Ectodermal cell (in vitro differentiated cells): ENCODE measurements at regions not wholly inside any gene's neighbourhood (a gene's known extent, or its start where the extent isn't known, plus 50 kb on each side); places are given as distances from the start of the nearest gene placed in this dataset.

Source experiments
- H3K27ac ChIP-seq: 2 replicates; pipeline ENCODE4 v1.7.0; 2013; ENCODE audit warnings: mild to moderate bottlenecking, low read depth, low read length; ENCODE audit not compliant: insufficient read depth, poor library complexity, severe bottlenecking
- H3K27me3 ChIP-seq: 2 replicates; pipeline ENCODE4 v1.7.0; 2013; ENCODE audit warnings: mild to moderate bottlenecking, low read length; ENCODE audit not compliant: insufficient read depth, control insufficient read depth, poor library complexity, severe bottlenecking
- H3K36me3 ChIP-seq: one replicate; pipeline ENCODE4 v1.7.0; 2013; ENCODE audit warnings: low read length; ENCODE audit not compliant: control insufficient read depth, insufficient read depth
- H3K4me1 ChIP-seq: one replicate; pipeline ENCODE4 v1.7.0; 2013; ENCODE audit warnings: low read length; ENCODE audit not compliant: control insufficient read depth, insufficient read depth
- H3K4me3 ChIP-seq: 2 replicates; pipeline ENCODE4 v1.7.0; 2013; ENCODE audit warnings: low read depth, low read length, control low read depth; ENCODE audit not compliant: insufficient read depth
- H3K9me3 ChIP-seq: 2 replicates; pipeline ENCODE4 v1.7.0; 2013; ENCODE audit warnings: mild to moderate bottlenecking, low read length, moderate library complexity; ENCODE audit not compliant: control insufficient read depth
- WGBS, 2 experiments: methylation state at CpG; one replicate each; pipeline ENCODE4 v1.1.7; 2013; ENCODE audit warnings: missing lambda C conversion rate in 2 of 2; 5-methylcytosine and 5-hydroxymethylcytosine counted together

- Histone ChIP-seq H3K27me3 (no peaks in the 10 kb centered on the region), H3K36me3 (no peaks in the 10 kb centered on the region), H3K9me3 (no peaks in the 10 kb centered on the region), H3K4me1 (peaks cover 24% of the 10 kb centered on the region), H3K4me3 (no peak overlapping the region), H3K27ac (no peak overlapping the region)
- 1 to 4% methylated on average over 4 to 5 of the region's 5 CpGs for WGBS, 2 experiments
Measured at GRCh38 chrX:39475372-39475771, 622.4 kb downstream of the BCOR start.

- H3K27ac ChIP-seq = no peak overlapping the region
- no peaks in the 10 kb centered on the region for H3K9me3 ChIP-seq
- H3K4me1 ChIP-seq = peaks cover 24% of the 10 kb centered on the region
- H3K36me3 ChIP-seq = no peaks in the 10 kb centered on the region
- H3K27me3 ChIP-seq = no peaks in the 10 kb centered on the region
- WGBS, 2 experiments = 70 to 75% methylated on average over 15 of the region's 15 CpGs
- no peak overlapping the region for H3K4me3 ChIP-seq
Measured at GRCh38 chrX:39476604-39477021, 621.1 kb downstream of the BCOR start.

- 81 to 84% methylated on average over 17 of the region's 17 CpGs for WGBS, 2 experiments
- Histone ChIP-seq H3K27me3 (no peaks in the 10 kb centered on the region), H3K4me3 (no peak overlapping the region), H3K4me1 (peaks cover 24% of the 10 kb centered on the region), H3K27ac (no peak overlapping the region), H3K9me3 (no peaks in the 10 kb centered on the region), H3K36me3 (no peaks in the 10 kb centered on the region)
Measured at GRCh38 chrX:39477031-39477761, 620.6 kb downstream of the BCOR start.

- Histone ChIP-seq H3K27ac (no peak overlapping the region), H3K4me1 (peaks cover 24% of the 10 kb centered on the region), H3K4me3 (no peak overlapping the region), H3K9me3 (no peaks in the 10 kb centered on the region), H3K36me3 (no peaks in the 10 kb centered on the region), H3K27me3 (no peaks in the 10 kb centered on the region)
- WGBS, 2 experiments = 77 to 80% methylated on average over 15 of the region's 15 CpGs
Measured at GRCh38 chrX:39477762-39478120, 620.0 kb downstream of the BCOR start.

- Histone ChIP-seq H3K9me3 (no peaks in the 10 kb centered on the region), H3K36me3 (no peaks in the 10 kb centered on the region), H3K27me3 (no peaks in the 10 kb centered on the region), H3K4me1 (peaks cover 16% of the 10 kb centered on the region), H3K4me3 (no peak overlapping the region), H3K27ac (no peak overlapping the region)
- WGBS, 2 experiments = 81 to 86% methylated on average over 4 of the region's 4 CpGs
Measured at GRCh38 chrX:39479856-39480255, 617.9 kb downstream of the BCOR start.

- Histone ChIP-seq H3K4me3 (no peak overlapping the region), H3K9me3 (no peaks in the 10 kb centered on the region), H3K4me1 (peaks cover 12% of the 10 kb centered on the region), H3K27me3 (no peaks in the 10 kb centered on the region), H3K27ac (no peak overlapping the region), H3K36me3 (no peaks in the 10 kb centered on the region)
- 80 to 100% methylated on average over 1 of the region's 1 CpG for WGBS, 2 experiments
Measured at GRCh38 chrX:39480963-39481362, 616.8 kb downstream of the BCOR start.

- Histone ChIP-seq H3K9me3 (no peaks in the 10 kb centered on the region), H3K36me3 (no peaks in the 10 kb centered on the region), H3K4me1 (peaks cover 11% of the 10 kb centered on the region), H3K27ac (no peak overlapping the region), H3K4me3 (no peak overlapping the region), H3K27me3 (no peaks in the 10 kb centered on the region)
- whole genome bisulfite sequencing, 2 experiments = 91 to 95% methylated on average over 1 to 2 of the region's 4 CpGs
Measured at GRCh38 chrX:39481621-39482020, 616.1 kb downstream of the BCOR start.

GRCh38 chrX:39484159-39485068 lies 613.3 kb downstream of the BCOR start:
- H3K27me3 ChIP-seq = no peaks in the 10 kb centered on the region
- H3K4me3 ChIP-seq = no peak overlapping the region
- 70 to 74% methylated on average over 11 of the region's 12 CpGs for WGBS, 2 experiments
- no peaks in the 10 kb centered on the region for H3K9me3 ChIP-seq
- H3K27ac ChIP-seq = no peak overlapping the region
- no peaks in the 10 kb centered on the region for H3K36me3 ChIP-seq
- no peaks in the 10 kb centered on the region for H3K4me1 ChIP-seq

- Histone ChIP-seq H3K27me3 (no peaks in the 10 kb centered on the region), H3K9me3 (no peaks in the 10 kb centered on the region), H3K36me3 (no peaks in the 10 kb centered on the region), H3K4me3 (no peak overlapping the region), H3K4me1 (no peaks in the 10 kb centered on the region), H3K27ac (no peak overlapping the region)
- 89 to 95% methylated on average over 3 to 8 of the region's 8 CpGs for WGBS, 2 experiments
Measured at GRCh38 chrX:39487166-39487968, 610.4 kb downstream of the BCOR start.

- Histone ChIP-seq H3K36me3 (no peaks in the 10 kb centered on the region), H3K4me3 (no peak overlapping the region), H3K4me1 (no peaks in the 10 kb centered on the region), H3K27me3 (no peaks in the 10 kb centered on the region), H3K27ac (no peak overlapping the region), H3K9me3 (no peaks in the 10 kb centered on the region)
- WGBS, 2 experiments = 92 to 100% methylated on average over 3 to 4 of the region's 4 CpGs
Measured at GRCh38 chrX:39487969-39488330, 609.8 kb downstream of the BCOR start.
